B cell (primary cell): ENCODE measurements at regions not wholly inside any gene's neighbourhood (a gene's known extent, or its start where the extent isn't known, plus 50 kb on each side); places are given as distances from the start of the nearest gene placed in this dataset.
A peak's percentile ranks its signal among the peaks of the same experiment; 100 is the strongest.

ENCODE experiments used
- ATAC-seq: fragments of 200-7000 bp; cut with Tn5 transposase; one replicate; pipeline ENCODE4 v1.10.0; 2021; ENCODE audit warnings: low read depth, mild to moderate bottlenecking, moderate number of reproducible peaks, moderate library complexity
- CTCF ChIA-PET: fragments of 350-600 bp; sonication (Branson Sonifier 250); formaldehyde crosslinking; loops from one replicate; lab custom pipeline; 2021; ENCODE audit warnings: antibody characterized with exemption, inconsistent platforms; lab: Charles Lee
- POLR2A ChIA-PET: fragments of 350-600 bp; sonication (Branson Sonifier 250); formaldehyde crosslinking; loops from one replicate; lab custom pipeline; 2021; ENCODE audit warnings: antibody characterized with exemption; lab: Charles Lee
- DNase-seq: peaks from one replicate; pipeline ENCODE4 v3.0.0; 2013
- H2AFZ ChIP-seq: 2 replicates; pipeline ENCODE4 v1.6.1; 2012; ENCODE audit warnings: mild to moderate bottlenecking, low read depth, low read length; ENCODE audit not compliant: insufficient read depth, poor library complexity, severe bottlenecking
- H3K27ac ChIP-seq, 2 donors: 1 replicate in 1 of 2; 2 replicates in 1 of 2; pipeline ENCODE4 v1.5.1; 2012 to 2013; ENCODE audit warnings: low read length in 2 of 2, mild to moderate bottlenecking in 2 of 2, moderate library complexity in 1 of 2
- H3K27me3 ChIP-seq, 4 experiments: fragments of 200-600 bp in 1 of 4; sonication (generic) in 1 of 4; replicated peaks in 1 of 4; 1 replicate in 2 of 4; 2 replicates in 2 of 4; pipeline versions ENCODE4 v1.6.1 to v1.7.0; 2013 to 2016; ENCODE audit warnings: low read length in 3 of 4, mild to moderate bottlenecking in 2 of 4, mixed read lengths in 1 of 4, moderate library complexity in 1 of 4; ENCODE audit not compliant: insufficient read depth in 4 of 4, control insufficient read depth in 3 of 4; ENCODE audit errors: control extremely low read depth in 1 of 4
- H3K36me3 ChIP-seq, 2 experiments: replicated peaks in 1 of 2; 1 replicate in 1 of 2; 2 replicates in 1 of 2; pipeline versions ENCODE4 v1.6.1 to v1.7.1; 2013; ENCODE audit warnings: low read length in 1 of 2; ENCODE audit not compliant: insufficient read depth in 2 of 2, control insufficient read depth in 1 of 2; ENCODE audit errors: control extremely low read depth in 1 of 2, extremely low read depth in 1 of 2
- H3K4me1 ChIP-seq, 2 donors: fragments of 200-600 bp in 1 of 2; sonication (generic) in 1 of 2; 1 replicate in 1 of 2; 2 replicates in 1 of 2; pipeline versions ENCODE4 v1.5.1 to v1.6.1; 2013 to 2017; ENCODE audit warnings: low read length in 2 of 2; ENCODE audit not compliant: control insufficient read depth in 2 of 2, insufficient read depth in 2 of 2
- H3K4me2 ChIP-seq: replicated peaks from 2 replicates; pipeline ENCODE3; 2012; ENCODE audit warnings: mild to moderate bottlenecking, low read depth, low read length; ENCODE audit not compliant: poor library complexity, severe bottlenecking
- H3K4me3 ChIP-seq, 5 experiments: fragments of 200-600 bp in 1 of 5; sonication (generic) in 1 of 5; 1 replicate in 3 of 5; 2 replicates in 2 of 5; pipeline versions ENCODE4 v1.5.1 to v1.7.0; 2011 to 2016; ENCODE audit warnings: low read length in 4 of 5, mild to moderate bottlenecking in 4 of 5, low read depth in 2 of 5, control low read depth in 1 of 5, moderate library complexity in 1 of 5; ENCODE audit not compliant: insufficient read depth in 1 of 5; ENCODE audit errors: control extremely low read depth in 1 of 5, extremely low read depth in 1 of 5
- H3K79me2 ChIP-seq: fragments of 200-600 bp; sonication (generic); one replicate; pipeline ENCODE4 v1.6.0; 2016; ENCODE audit warnings: low read length; ENCODE audit not compliant: control insufficient read depth, insufficient read depth
- H3K9ac ChIP-seq: fragments of 200-600 bp; sonication (generic); 2 replicates; pipeline ENCODE4 v1.6.1; 2017; ENCODE audit warnings: mild to moderate bottlenecking, low read length, moderate library complexity
- H3K9me3 ChIP-seq, 3 donors: one replicate each; pipeline versions ENCODE4 v1.6.1 to v1.7.1; 2013; ENCODE audit warnings: low read length in 2 of 3; ENCODE audit not compliant: control insufficient read depth in 2 of 3, insufficient read depth in 1 of 3; ENCODE audit errors: control extremely low read depth in 1 of 3
- H4K20me1 ChIP-seq: 2 replicates; pipeline ENCODE4 v1.6.0; 2012; ENCODE audit warnings: mild to moderate bottlenecking, low read length; ENCODE audit not compliant: insufficient read depth, control insufficient read depth, poor library complexity, severe bottlenecking
- H3K27ac Mint-ChIP-seq: one replicate; pipeline ENCODE4 v1.8.0; 2021; ENCODE audit warnings: mixed read lengths
- H3K27me3 Mint-ChIP-seq: one replicate; pipeline ENCODE4 v1.8.0; 2021; ENCODE audit warnings: mixed read lengths
- H3K4me1 Mint-ChIP-seq: one replicate; pipeline ENCODE4 v1.8.0; 2021; ENCODE audit warnings: mixed read lengths
- H3K4me3 Mint-ChIP-seq: one replicate; pipeline ENCODE4 v1.8.0; 2021; ENCODE audit warnings: mixed read lengths
- H3K9me3 Mint-ChIP-seq: one replicate; pipeline ENCODE4 v1.8.0; 2022; ENCODE audit warnings: mixed read lengths; ENCODE audit not compliant: insufficient read depth
- CTCF ChIP-seq: fragments of 200-600 bp; IDR thresholded peaks from one replicate; pipeline ENCODE4 v1.8.0; 2022; ENCODE audit warnings: antibody characterized with exemption, mild to moderate bottlenecking
- EZH2 ChIP-seq: IDR thresholded peaks from 2 replicates; pipeline ENCODE4 v1.6.1; 2012; ENCODE audit warnings: borderline replicate concordance, low read depth, mild to moderate bottlenecking, moderate library complexity, low read length; ENCODE audit not compliant: insufficient read depth, poor library complexity, severe bottlenecking
- WGBS: methylation state at CpG from one replicate; pipeline ENCODE4 v1.1.5; 2013; ENCODE audit warnings: missing lambda C conversion rate; ENCODE audit not compliant: insufficient coverage; 5-methylcytosine and 5-hydroxymethylcytosine counted together
- intact Hi-C: fragments of 100-400 bp; cut with micrococcal nuclease; formaldehyde crosslinking; loops from one replicate; pipeline ENCODE4 v1.10.0; 2022

- no peak overlapping the region for H3K4me3 ChIP-seq
- peak overlapping the region; percentile 9 for H2AFZ ChIP-seq
- WGBS: 37% methylated on average over 6 of the region's 9 CpGs
- H3K79me2 ChIP-seq: no peaks in the 10 kb centered on the region
- Mint-ChIP-seq H3K27me3 (peaks cover 8% of the 10 kb centered on the region), H3K4me1 (peaks cover 10% of the 10 kb centered on the region), H3K27ac (no peak overlapping the region), H3K9me3 (no peaks in the 10 kb centered on the region), H3K4me3 (no peak overlapping the region)
- DNase-seq (no peak), ATAC-seq (no peak)
- H3K9ac ChIP-seq: no peak overlapping the region
- no peak overlapping the region for H3K4me2 ChIP-seq
- peaks cover 3 to 10% of the 10 kb centered on the region in 2 donors for H3K4me1 ChIP-seq
- H3K27me3 ChIP-seq: no peaks in the 10 kb centered on the region
- ChIA-PET POLR2A (no interaction called here), CTCF (no interaction called here)
- H3K36me3 ChIP-seq: no peaks in the 10 kb centered on the region
- TF ChIP-seq CTCF (no peak), EZH2 (no peak)
- H3K27ac ChIP-seq: no peak overlapping the region
- intact Hi-C loops: no loop called here
- H4K20me1 ChIP-seq: no peaks in the 10 kb centered on the region
- H3K9me3 ChIP-seq: no peaks in the 10 kb centered on the region
Observed at GRCh38 chr5:36390640-36391039, 88.9 kb upstream of the RANBP3L start.

- H3K27me3 ChIP-seq: no peaks in the 10 kb centered on the region
- H3K4me2 ChIP-seq: no peak overlapping the region
- no peak for DNase-seq
- ATAC-seq: no peak
- POLR2A ChIA-PET: no interaction called here
- H3K9me3 ChIP-seq: no peaks in the 10 kb centered on the region
- Mint-ChIP-seq H3K9me3 (no peaks in the 10 kb centered on the region), H3K4me3 (no peak overlapping the region), H3K4me1 (peaks cover 17% of the 10 kb centered on the region), H3K27me3 (peaks cover 8% of the 10 kb centered on the region), H3K27ac (no peak overlapping the region)
- H3K4me1 ChIP-seq: peaks cover 9 to 16% of the 10 kb centered on the region in 2 donors
- no peaks in the 10 kb centered on the region for H3K79me2 ChIP-seq
- WGBS: 100% methylated on average over 2 of the region's 5 CpGs
- H3K27ac ChIP-seq: no peak overlapping the region
- no peak overlapping the region for H2AFZ ChIP-seq
- no peaks in the 10 kb centered on the region for H4K20me1 ChIP-seq
- TF ChIP-seq CTCF (no peak), EZH2 (no peak)
- H3K9ac ChIP-seq: no peak overlapping the region
- H3K4me3 ChIP-seq: no peak overlapping the region
- CTCF ChIA-PET: no interaction called here
- intact Hi-C loops: no loop called here
- no peaks in the 10 kb centered on the region for H3K36me3 ChIP-seq
Observed at GRCh38 chr5:36392186-36392585, 90.5 kb upstream of the RANBP3L start.
